Fibroblast of lung (primary cell): ENCODE measurements at regions not wholly inside any gene's neighbourhood (a gene's known extent, or its start where the extent isn't known, plus 50 kb on each side); places are given as distances from the start of the nearest gene placed in this dataset.
A peak's percentile ranks its signal among the peaks of the same experiment; 100 is the strongest.

Experiments
- DNase-seq, 2 donors: peaks; one replicate each; pipeline versions ENCODE4 v3.0.0 to v3.0.0-alpha.2; 2010; ENCODE audit warnings: low read depth in 2 of 2
- H2AFZ ChIP-seq: 2 replicates; pipeline ENCODE4 v1.5.1; 2012; ENCODE audit warnings: low read length, control low read depth, inconsistent platforms
- H3K27ac ChIP-seq: 2 replicates; pipeline ENCODE4 v1.5.1; 2011; ENCODE audit warnings: low read length, control low read depth; ENCODE audit not compliant: insufficient read depth
- H3K27me3 ChIP-seq: 2 replicates; pipeline ENCODE4 v1.5.1; 2011; ENCODE audit warnings: mild to moderate bottlenecking, low read length; ENCODE audit not compliant: control insufficient read depth, insufficient read depth
- H3K36me3 ChIP-seq: 2 replicates; pipeline ENCODE4 v1.5.1; 2011; ENCODE audit warnings: low read length; ENCODE audit not compliant: control insufficient read depth, insufficient read depth
- H3K4me1 ChIP-seq: 2 replicates; pipeline ENCODE4 v1.5.1; 2011; ENCODE audit warnings: low read length; ENCODE audit not compliant: control insufficient read depth, insufficient read depth; ENCODE audit errors: extremely low read depth
- H3K4me2 ChIP-seq: 2 replicates; pipeline ENCODE4 v1.5.1; 2011; ENCODE audit warnings: low read length, control low read depth; ENCODE audit not compliant: insufficient read depth; ENCODE audit errors: extremely low read depth
- H3K4me3 ChIP-seq, 4 experiments: fragments of 200-600 bp in 1 of 4; sonication (generic) in 1 of 4; replicated peaks in 1 of 4; 2 replicates each; pipeline ENCODE4 v1.5.1; 2011 to 2016; ENCODE audit warnings: low read length in 4 of 4, low read depth in 3 of 4, mild to moderate bottlenecking in 3 of 4, control low read depth in 2 of 4, inconsistent platforms in 1 of 4, mixed read lengths in 1 of 4; ENCODE audit not compliant: insufficient read depth in 1 of 4; ENCODE audit errors: control extremely low read depth in 1 of 4
- H3K79me2 ChIP-seq: 2 replicates; pipeline ENCODE4 v1.5.1; 2012; ENCODE audit warnings: mild to moderate bottlenecking, low read length, inconsistent platforms; ENCODE audit not compliant: control insufficient read depth, insufficient read depth
- H3K9ac ChIP-seq: 2 replicates; pipeline ENCODE4 v1.5.1; 2011; ENCODE audit warnings: mild to moderate bottlenecking, low read length, control low read depth; ENCODE audit not compliant: insufficient read depth
- H3K9me3 ChIP-seq: 2 replicates; pipeline ENCODE4 v1.5.1; 2012; ENCODE audit warnings: low read depth, low read length; ENCODE audit not compliant: control insufficient read depth, insufficient read depth
- H4K20me1 ChIP-seq: 2 replicates; pipeline ENCODE4 v1.5.1; 2011; ENCODE audit warnings: low read length; ENCODE audit not compliant: control insufficient read depth, insufficient read depth; ENCODE audit errors: extremely low read depth
- EZH2 ChIP-seq: IDR thresholded peaks from 2 replicates; pipeline ENCODE4 v1.5.1; 2012; ENCODE audit warnings: low read length, control low read depth, mild to moderate bottlenecking; ENCODE audit errors: missing control alignments
- TF ChIP-seq, protein P1 (sequence below), 2 donors: IDR thresholded peaks in 1 of 2; conservative IDR thresholded peaks in 1 of 2; 1 replicate in 1 of 2; 2 replicates in 1 of 2; pipeline ENCODE4 v1.5.1; 2011 to 2012; ENCODE audit warnings: low read length in 2 of 2, control low read depth in 1 of 2, inconsistent platforms in 1 of 2, low read depth in 1 of 2, mild to moderate bottlenecking in 1 of 2

DNA sequence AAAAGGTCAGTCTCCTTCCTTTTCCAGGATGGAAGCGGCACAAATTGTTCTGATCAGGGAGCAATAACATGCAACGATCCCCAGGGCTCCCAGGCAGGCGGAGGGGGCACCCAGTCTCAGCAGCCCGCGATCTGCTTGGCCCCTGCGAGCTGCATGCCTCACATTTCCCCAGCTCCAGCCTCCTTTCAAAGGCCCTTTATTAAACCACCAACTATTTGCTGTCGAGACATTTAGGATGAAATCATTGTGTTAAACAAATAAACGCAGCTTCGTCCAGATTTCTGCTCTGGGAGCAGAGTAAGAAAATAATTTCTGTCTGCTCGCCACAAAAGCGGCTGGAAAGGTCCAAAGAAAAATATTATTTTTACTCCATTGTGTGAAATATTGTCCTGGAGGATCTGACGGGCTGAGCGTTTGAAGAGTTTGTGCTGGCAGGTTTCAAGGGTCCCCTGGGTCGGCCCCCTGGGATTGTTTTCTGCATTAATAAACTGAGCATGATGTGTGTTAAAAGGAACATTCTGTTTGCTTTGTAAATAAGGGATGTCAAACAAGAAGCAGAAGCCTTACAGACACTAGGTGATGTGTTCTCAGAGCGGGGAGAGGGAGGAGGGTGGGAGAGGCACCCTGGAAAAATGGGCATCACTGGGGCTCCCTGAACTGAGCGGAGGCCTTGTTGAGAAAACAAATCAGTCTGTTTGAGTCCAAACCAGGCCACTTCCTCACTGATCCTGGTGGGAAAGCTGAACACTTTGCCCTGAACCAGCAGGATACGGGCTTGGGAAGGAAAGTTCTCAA lies 110.1 kb downstream of the FOXD1 start:
- H3K9ac ChIP-seq, result no peak overlapping the region
- no peaks in the 10 kb centered on the region for H3K79me2 ChIP-seq
- H4K20me1 ChIP-seq, result no peaks in the 10 kb centered on the region
- no peaks in the 10 kb centered on the region for H3K9me3 ChIP-seq
- peaks cover 6% of the 10 kb centered on the region for H3K27me3 ChIP-seq
- no peaks in the 10 kb centered on the region for H3K36me3 ChIP-seq
- peak overlapping the region; percentile 54 for H3K4me2 ChIP-seq
- TF ChIP-seq EZH2, result no peak
- TF ChIP-seq, protein P1, sequence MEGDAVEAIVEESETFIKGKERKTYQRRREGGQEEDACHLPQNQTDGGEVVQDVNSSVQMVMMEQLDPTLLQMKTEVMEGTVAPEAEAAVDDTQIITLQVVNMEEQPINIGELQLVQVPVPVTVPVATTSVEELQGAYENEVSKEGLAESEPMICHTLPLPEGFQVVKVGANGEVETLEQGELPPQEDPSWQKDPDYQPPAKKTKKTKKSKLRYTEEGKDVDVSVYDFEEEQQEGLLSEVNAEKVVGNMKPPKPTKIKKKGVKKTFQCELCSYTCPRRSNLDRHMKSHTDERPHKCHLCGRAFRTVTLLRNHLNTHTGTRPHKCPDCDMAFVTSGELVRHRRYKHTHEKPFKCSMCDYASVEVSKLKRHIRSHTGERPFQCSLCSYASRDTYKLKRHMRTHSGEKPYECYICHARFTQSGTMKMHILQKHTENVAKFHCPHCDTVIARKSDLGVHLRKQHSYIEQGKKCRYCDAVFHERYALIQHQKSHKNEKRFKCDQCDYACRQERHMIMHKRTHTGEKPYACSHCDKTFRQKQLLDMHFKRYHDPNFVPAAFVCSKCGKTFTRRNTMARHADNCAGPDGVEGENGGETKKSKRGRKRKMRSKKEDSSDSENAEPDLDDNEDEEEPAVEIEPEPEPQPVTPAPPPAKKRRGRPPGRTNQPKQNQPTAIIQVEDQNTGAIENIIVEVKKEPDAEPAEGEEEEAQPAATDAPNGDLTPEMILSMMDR (conservative IDR thresholded peaks at IDR 0.05 in 1 of 2, IDR thresholded peaks at IDR 0.05 in 1 of 2; ENCODE audit: low read depth in 1 of 2, low read length in 2 of 2), result no peak
- peaks cover 13% of the 10 kb centered on the region for H3K4me1 ChIP-seq
- H3K4me3 ChIP-seq, result no peak overlapping the region
- DNase-seq, result peak; percentile 79 to 94
- peak overlapping the region; percentile 40 for H3K27ac ChIP-seq
- peak overlapping the region; percentile 27 for H2AFZ ChIP-seq

DNA sequence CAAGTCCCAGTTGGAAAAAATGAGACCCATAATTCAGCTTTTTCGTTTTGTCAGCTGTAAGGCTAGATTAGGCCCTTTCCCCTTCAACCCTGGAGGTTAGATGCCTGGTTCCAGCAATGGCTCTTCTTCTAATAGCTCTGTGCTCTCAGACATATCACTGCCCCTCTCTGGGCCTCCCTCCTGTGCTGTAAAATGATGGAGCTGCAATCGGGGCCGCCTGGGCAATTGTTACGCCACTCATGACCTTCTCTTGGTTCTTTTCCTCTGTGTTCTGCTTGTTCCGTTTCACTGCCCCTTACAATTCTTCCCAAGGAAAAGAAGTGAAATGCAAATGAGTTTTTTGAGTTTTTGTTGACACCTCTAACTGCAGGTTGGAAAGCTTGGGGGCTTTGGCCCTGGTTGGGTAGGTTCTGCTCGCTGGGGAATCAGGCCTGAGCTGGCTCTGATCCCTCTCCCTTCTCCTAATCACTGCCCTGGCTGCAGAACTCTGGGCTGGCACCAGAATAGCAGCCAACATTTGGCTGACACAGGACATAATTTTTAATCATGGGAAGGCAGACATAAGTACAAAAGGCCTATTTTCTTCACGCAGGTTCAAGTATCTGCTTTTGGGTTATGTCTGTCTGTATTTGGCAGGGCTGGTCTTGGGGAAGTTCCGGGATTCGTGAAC lies 110.9 kb downstream of the FOXD1 start:
- H4K20me1 ChIP-seq, result no peaks in the 10 kb centered on the region
- H3K27me3 ChIP-seq, result peaks cover 3% of the 10 kb centered on the region
- no peak for DNase-seq
- peaks cover 13% of the 10 kb centered on the region for H3K4me1 ChIP-seq
- TF ChIP-seq, protein P1 (conservative IDR thresholded peaks at IDR 0.05 in 1 of 2, IDR thresholded peaks at IDR 0.05 in 1 of 2; ENCODE audit: low read depth in 1 of 2, low read length in 2 of 2), result no peak
- no peak for TF ChIP-seq EZH2
- H2AFZ ChIP-seq, result no peak overlapping the region
- no peak overlapping the region for H3K4me3 ChIP-seq
- no peaks in the 10 kb centered on the region for H3K36me3 ChIP-seq
- no peak overlapping the region for H3K4me2 ChIP-seq
- H3K9ac ChIP-seq, result no peak overlapping the region
- H3K27ac ChIP-seq, result no peak overlapping the region
- no peaks in the 10 kb centered on the region for H3K79me2 ChIP-seq
- no peaks in the 10 kb centered on the region for H3K9me3 ChIP-seq

DNA sequence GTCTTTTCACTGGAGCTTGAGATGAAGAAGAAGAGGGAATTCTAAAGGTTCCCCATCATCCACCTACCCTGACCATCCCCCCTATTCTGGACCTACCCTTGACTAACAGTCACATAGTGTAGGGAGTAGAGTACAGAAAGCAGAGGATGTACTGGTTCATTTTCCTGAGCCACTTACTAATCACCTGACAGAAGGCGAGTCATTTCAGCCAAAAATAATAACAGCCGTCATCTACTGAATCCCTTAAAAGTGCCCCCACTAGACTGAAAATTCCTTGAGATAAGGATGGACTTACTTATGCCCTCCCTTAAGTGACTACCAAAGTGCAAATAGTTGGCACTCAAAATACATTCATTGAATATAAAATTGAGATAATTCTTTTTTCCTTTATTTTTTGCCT lies 112.2 kb downstream of the FOXD1 start:
- Histone ChIP-seq H3K4me3 (no peak overlapping the region), H3K9ac (no peak overlapping the region), H3K9me3 (no peaks in the 10 kb centered on the region), H4K20me1 (no peaks in the 10 kb centered on the region), H3K4me2 (no peak overlapping the region), H3K27me3 (peaks cover 3% of the 10 kb centered on the region), H3K27ac (no peak overlapping the region), H3K36me3 (no peaks in the 10 kb centered on the region), H3K4me1 (peaks cover 13% of the 10 kb centered on the region), H3K79me2 (no peaks in the 10 kb centered on the region), H2AFZ (no peak overlapping the region)
- no peak for TF ChIP-seq EZH2
- TF ChIP-seq, protein P1 (conservative IDR thresholded peaks at IDR 0.05 in 1 of 2, IDR thresholded peaks at IDR 0.05 in 1 of 2; ENCODE audit: low read depth in 1 of 2, low read length in 2 of 2), result no peak
- DNase-seq, result peak in 1 of 2 donors; percentile 80
